ENCODE measurements at regions not wholly inside any gene's neighbourhood (a gene's known extent, or its start where the extent isn't known, plus 50 kb on each side); places are given as distances from the start of the nearest gene placed in this dataset.

GRCh38 chr2:106572541-106573450 is 85.6 kb downstream of the CD8B2 start:
- Histone ChIP-seq H3K27me3 (ENCODE audit: control insufficient read depth in 3 of 3, insufficient read depth in 3 of 3, low read length in 3 of 3) (no peaks in the 10 kb centered on the region), H3K4me3 (ENCODE audit: low read length in 3 of 3) (no peak overlapping the region), H3K36me3 (ENCODE audit: control insufficient read depth in 3 of 3, insufficient read depth in 3 of 3, low read length in 3 of 3) (no peaks in the 10 kb centered on the region), H3K9me3 (ENCODE audit: control insufficient read depth in 3 of 3, low read length in 3 of 3) (no peaks in the 10 kb centered on the region), H3K27ac (ENCODE audit: low read depth, low read length) (no peak overlapping the region), H3K4me1 (ENCODE audit: control insufficient read depth in 3 of 3, insufficient read depth in 3 of 3, low read length in 3 of 3) (peaks cover 7 to 17% (median 11%) of the 10 kb centered on the region in 3 donors), H3K9ac (ENCODE audit: low read depth in 1 of 3, low read length in 3 of 3) (no peak overlapping the region)

- no peak overlapping the region for H3K9ac ChIP-seq (ENCODE audit: low read depth in 1 of 3, low read length in 3 of 3)
- no peak overlapping the region for H3K4me3 ChIP-seq (ENCODE audit: low read length in 3 of 3)
- H3K4me1 ChIP-seq (ENCODE audit: control insufficient read depth in 3 of 3, insufficient read depth in 3 of 3, low read length in 3 of 3): peaks cover 7 to 17% (median 11%) of the 10 kb centered on the region in 3 donors
- no peak overlapping the region for H3K27ac ChIP-seq (ENCODE audit: low read depth, low read length)
- H3K9me3 ChIP-seq (ENCODE audit: control insufficient read depth in 3 of 3, low read length in 3 of 3): no peaks in the 10 kb centered on the region
- H3K27me3 ChIP-seq (ENCODE audit: control insufficient read depth in 3 of 3, insufficient read depth in 3 of 3, low read length in 3 of 3): peaks cover 0 to 3% (median 0%) of the 10 kb centered on the region in 3 donors
- no peaks in the 10 kb centered on the region for H3K36me3 ChIP-seq (ENCODE audit: control insufficient read depth in 3 of 3, insufficient read depth in 3 of 3, low read length in 3 of 3)
Observed at GRCh38 chr2:106573773-106574172, 86.6 kb downstream of the CD8B2 start.

GRCh38 chr2:106575955-106576354 is 88.8 kb downstream of the CD8B2 start:
- H3K9ac ChIP-seq (ENCODE audit: low read depth in 1 of 3, low read length in 3 of 3): peak overlapping the region in 1 of 3 donors; percentile 19
- peaks cover 0 to 4% (median 3%) of the 10 kb centered on the region in 3 donors for H3K27me3 ChIP-seq (ENCODE audit: control insufficient read depth in 3 of 3, insufficient read depth in 3 of 3, low read length in 3 of 3)
- H3K36me3 ChIP-seq (ENCODE audit: control insufficient read depth in 3 of 3, insufficient read depth in 3 of 3, low read length in 3 of 3): no peaks in the 10 kb centered on the region
- no peaks in the 10 kb centered on the region for H3K9me3 ChIP-seq (ENCODE audit: control insufficient read depth in 3 of 3, low read length in 3 of 3)
- peak overlapping the region; percentile 41 for H3K27ac ChIP-seq (ENCODE audit: low read depth, low read length)
- H3K4me3 ChIP-seq (ENCODE audit: low read length in 3 of 3): peak overlapping the region in 1 of 3 donors; percentile 45
- peaks cover 9 to 17% (median 11%) of the 10 kb centered on the region in 3 donors for H3K4me1 ChIP-seq (ENCODE audit: control insufficient read depth in 3 of 3, insufficient read depth in 3 of 3, low read length in 3 of 3)

- H3K27ac ChIP-seq (ENCODE audit: low read depth, low read length): no peak overlapping the region
- peaks cover 9 to 21% (median 16%) of the 10 kb centered on the region in 3 donors for H3K4me1 ChIP-seq (ENCODE audit: control insufficient read depth in 3 of 3, insufficient read depth in 3 of 3, low read length in 3 of 3)
- H3K9me3 ChIP-seq (ENCODE audit: control insufficient read depth in 3 of 3, low read length in 3 of 3): no peaks in the 10 kb centered on the region
- peaks cover 3 to 9% (median 5%) of the 10 kb centered on the region in 3 donors for H3K27me3 ChIP-seq (ENCODE audit: control insufficient read depth in 3 of 3, insufficient read depth in 3 of 3, low read length in 3 of 3)
- H3K36me3 ChIP-seq (ENCODE audit: control insufficient read depth in 3 of 3, insufficient read depth in 3 of 3, low read length in 3 of 3): no peaks in the 10 kb centered on the region
- H3K4me3 ChIP-seq (ENCODE audit: low read length in 3 of 3): no peak overlapping the region
- H3K9ac ChIP-seq (ENCODE audit: low read depth in 1 of 3, low read length in 3 of 3): no peak overlapping the region
Observed at GRCh38 chr2:106577255-106577651, 90.1 kb downstream of the CD8B2 start.

GRCh38 chr2:106579750-106580197 is 92.6 kb downstream of the CD8B2 start:
- no peaks in the 10 kb centered on the region for H3K36me3 ChIP-seq (ENCODE audit: control insufficient read depth in 3 of 3, insufficient read depth in 3 of 3, low read length in 3 of 3)
- peaks cover 9 to 23% (median 19%) of the 10 kb centered on the region in 3 donors for H3K4me1 ChIP-seq (ENCODE audit: control insufficient read depth in 3 of 3, insufficient read depth in 3 of 3, low read length in 3 of 3)
- no peak overlapping the region for H3K4me3 ChIP-seq (ENCODE audit: low read length in 3 of 3)
- no peak overlapping the region for H3K9ac ChIP-seq (ENCODE audit: low read depth in 1 of 3, low read length in 3 of 3)
- peaks cover 11 to 19% (median 17%) of the 10 kb centered on the region in 3 donors for H3K27me3 ChIP-seq (ENCODE audit: control insufficient read depth in 3 of 3, insufficient read depth in 3 of 3, low read length in 3 of 3)
- H3K27ac ChIP-seq (ENCODE audit: low read depth, low read length): no peak overlapping the region
- no peaks in the 10 kb centered on the region for H3K9me3 ChIP-seq (ENCODE audit: control insufficient read depth in 3 of 3, low read length in 3 of 3)

GRCh38 chr2:106580241-106580640 is 93.1 kb downstream of the CD8B2 start:
- Histone ChIP-seq H3K27ac (ENCODE audit: low read depth, low read length) (no peak overlapping the region), H3K4me3 (ENCODE audit: low read length in 3 of 3) (no peak overlapping the region), H3K9ac (ENCODE audit: low read depth in 1 of 3, low read length in 3 of 3) (no peak overlapping the region)

GRCh38 chr2:106581328-106581727 is 94.2 kb downstream of the CD8B2 start:
- peaks cover 2 to 16% (median 13%) of the 10 kb centered on the region in 3 donors for H3K4me1 ChIP-seq (ENCODE audit: control insufficient read depth in 3 of 3, insufficient read depth in 3 of 3, low read length in 3 of 3)

More at GRCh38 chr2:106580241-106580640, 93.1 kb downstream of the CD8B2 start:
- H3K9me3 ChIP-seq (ENCODE audit: control insufficient read depth in 3 of 3, low read length in 3 of 3): no peaks in the 10 kb centered on the region
- H3K4me1 ChIP-seq (ENCODE audit: control insufficient read depth in 3 of 3, insufficient read depth in 3 of 3, low read length in 3 of 3): peaks cover 9 to 23% (median 19%) of the 10 kb centered on the region in 3 donors
- H3K36me3 ChIP-seq (ENCODE audit: control insufficient read depth in 3 of 3, insufficient read depth in 3 of 3, low read length in 3 of 3): no peaks in the 10 kb centered on the region
- H3K27me3 ChIP-seq (ENCODE audit: control insufficient read depth in 3 of 3, insufficient read depth in 3 of 3, low read length in 3 of 3): peaks cover 11 to 20% (median 19%) of the 10 kb centered on the region in 3 donors

GRCh38 chr2:106581755-106582147 is 94.6 kb downstream of the CD8B2 start:
- Histone ChIP-seq H3K27ac (ENCODE audit: low read depth, low read length) (no peak overlapping the region), H3K4me1 (ENCODE audit: control insufficient read depth in 3 of 3, insufficient read depth in 3 of 3, low read length in 3 of 3) (peaks cover 2 to 12% (median 12%) of the 10 kb centered on the region in 3 donors), H3K4me3 (ENCODE audit: low read length in 3 of 3) (peak overlapping the region; percentile 53 to 63 (median 54)), H3K9me3 (ENCODE audit: control insufficient read depth in 3 of 3, low read length in 3 of 3) (no peaks in the 10 kb centered on the region), H3K27me3 (ENCODE audit: control insufficient read depth in 3 of 3, insufficient read depth in 3 of 3, low read length in 3 of 3) (peaks cover 11 to 26% (median 21%) of the 10 kb centered on the region in 3 donors), H3K36me3 (ENCODE audit: control insufficient read depth in 3 of 3, insufficient read depth in 3 of 3, low read length in 3 of 3) (no peaks in the 10 kb centered on the region), H3K9ac (ENCODE audit: low read depth in 1 of 3, low read length in 3 of 3) (no peak overlapping the region)

More at GRCh38 chr2:106581328-106581727, 94.2 kb downstream of the CD8B2 start:
- no peaks in the 10 kb centered on the region for H3K9me3 ChIP-seq (ENCODE audit: control insufficient read depth in 3 of 3, low read length in 3 of 3)
- H3K27ac ChIP-seq (ENCODE audit: low read depth, low read length): no peak overlapping the region
- H3K9ac ChIP-seq (ENCODE audit: low read depth in 1 of 3, low read length in 3 of 3): no peak overlapping the region
- H3K36me3 ChIP-seq (ENCODE audit: control insufficient read depth in 3 of 3, insufficient read depth in 3 of 3, low read length in 3 of 3): no peaks in the 10 kb centered on the region
- no peak overlapping the region for H3K4me3 ChIP-seq (ENCODE audit: low read length in 3 of 3)
- peaks cover 11 to 26% (median 21%) of the 10 kb centered on the region in 3 donors for H3K27me3 ChIP-seq (ENCODE audit: control insufficient read depth in 3 of 3, insufficient read depth in 3 of 3, low read length in 3 of 3)

- H3K9ac ChIP-seq (ENCODE audit: low read depth in 1 of 3, low read length in 3 of 3): no peak overlapping the region
- peaks cover 11 to 31% (median 21%) of the 10 kb centered on the region in 3 donors for H3K27me3 ChIP-seq (ENCODE audit: control insufficient read depth in 3 of 3, insufficient read depth in 3 of 3, low read length in 3 of 3)
- H3K4me1 ChIP-seq (ENCODE audit: control insufficient read depth in 3 of 3, insufficient read depth in 3 of 3, low read length in 3 of 3): peaks cover 2 to 8% (median 6%) of the 10 kb centered on the region in 3 donors
- peak overlapping the region; percentile 53 to 63 (median 54) for H3K4me3 ChIP-seq (ENCODE audit: low read length in 3 of 3)
- no peaks in the 10 kb centered on the region for H3K9me3 ChIP-seq (ENCODE audit: control insufficient read depth in 3 of 3, low read length in 3 of 3)
- no peak overlapping the region for H3K27ac ChIP-seq (ENCODE audit: low read depth, low read length)
- no peaks in the 10 kb centered on the region for H3K36me3 ChIP-seq (ENCODE audit: control insufficient read depth in 3 of 3, insufficient read depth in 3 of 3, low read length in 3 of 3)
Observed at GRCh38 chr2:106582148-106583143, 95.3 kb downstream of the CD8B2 start.

Data from skeletal muscle tissue (tissue), 3 donors.